Inferior parietal cortex (tissue), 1 donor: ENCODE measurements at regions not wholly inside any gene's neighbourhood (a gene's known extent, or its start where the extent isn't known, plus 50 kb on each side); places are given as distances from the start of the nearest gene placed in this dataset.
"Not testable (repeated sequence)": the region's sequence is repeated elsewhere in the genome, so short reads cannot be mapped to it uniquely, and the experiment has no call there.

ENCODE experiments used
- DNase-seq: peaks from one replicate; pipeline ENCODE4 v3.0.0-alpha.2; 2016; ENCODE audit errors: extremely low spot score

DNA sequence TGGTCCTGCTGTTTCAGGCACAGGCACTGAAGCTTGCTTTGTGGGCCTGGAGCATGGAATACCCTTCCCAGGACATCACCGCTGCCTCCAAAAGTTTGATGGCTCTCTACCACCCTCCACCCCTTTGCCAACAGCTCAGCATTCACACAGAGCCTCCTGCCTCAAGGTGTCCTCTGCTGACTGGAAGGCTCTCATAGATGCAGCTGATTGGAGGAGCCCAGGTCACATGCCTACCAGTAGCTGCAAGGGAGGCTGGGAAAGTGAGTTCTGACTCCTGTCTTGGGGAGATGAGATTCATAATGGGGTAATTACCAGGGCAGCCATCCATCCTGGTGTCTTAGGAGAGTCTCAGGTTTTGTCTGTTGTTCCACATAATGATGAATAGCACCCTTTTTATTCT is 124.8 kb upstream of the GRIK3 start:
- no peak for DNase-seq

DNA sequence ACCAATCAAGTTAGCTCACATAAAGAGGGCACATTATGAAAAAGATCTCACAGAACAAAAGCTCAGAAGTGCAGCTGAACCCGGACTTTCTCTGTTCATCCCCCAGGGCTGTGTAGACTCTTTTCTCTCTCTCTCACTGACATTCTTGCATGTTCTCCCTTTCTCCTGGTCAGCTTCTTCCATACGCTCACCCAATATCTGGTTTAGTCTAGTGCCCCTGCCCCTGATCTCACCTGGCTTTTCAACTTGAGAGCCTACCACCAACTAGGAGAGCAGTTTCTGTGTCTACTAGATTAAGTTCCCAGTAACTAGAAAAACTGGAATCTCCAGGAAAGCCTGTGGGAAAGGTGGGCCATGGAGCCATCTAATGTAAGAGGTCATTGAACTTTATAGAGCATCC is 126.9 kb upstream of the GRIK3 start:
- DNase-seq: no peak

DNA sequence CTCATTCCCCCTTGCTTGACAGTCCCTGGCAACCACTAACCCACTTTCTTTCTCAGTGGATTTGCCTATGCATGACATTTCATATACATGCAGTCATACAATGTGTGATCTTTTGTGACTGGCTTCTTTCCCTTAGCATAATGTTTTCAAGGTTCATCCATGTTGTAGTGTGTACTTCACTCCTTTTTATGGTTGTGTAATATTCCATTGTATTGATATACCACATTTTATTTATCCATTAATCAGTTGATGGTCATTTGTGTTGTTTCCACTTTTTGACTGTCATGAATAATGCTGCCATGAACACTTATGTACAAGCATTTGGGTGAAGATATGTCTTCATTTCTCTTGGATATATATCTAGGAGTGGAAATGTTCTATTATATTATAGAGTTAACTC is 127.7 kb upstream of the GRIK3 start:
- DNase-seq: no peak

DNA sequence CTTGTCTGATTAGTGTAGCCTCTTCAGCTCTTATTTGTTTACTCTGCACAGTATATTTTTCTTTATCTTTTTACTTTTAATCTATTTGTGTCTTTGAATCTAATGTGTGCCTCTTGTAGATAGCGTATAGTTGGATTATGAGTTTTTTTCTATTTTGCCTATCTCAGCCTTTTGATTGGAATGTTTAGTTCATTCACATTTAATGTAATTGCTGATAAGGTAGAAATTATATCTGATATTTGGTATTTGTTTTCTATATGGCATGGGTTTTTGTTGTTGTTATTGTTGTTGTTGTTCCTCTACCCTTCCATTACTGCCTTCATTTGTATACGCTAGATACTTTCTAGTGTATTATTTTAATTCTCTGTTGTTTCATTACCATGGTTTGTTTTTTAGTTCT is 131.7 kb upstream of the GRIK3 start:
- no peak for DNase-seq

DNA sequence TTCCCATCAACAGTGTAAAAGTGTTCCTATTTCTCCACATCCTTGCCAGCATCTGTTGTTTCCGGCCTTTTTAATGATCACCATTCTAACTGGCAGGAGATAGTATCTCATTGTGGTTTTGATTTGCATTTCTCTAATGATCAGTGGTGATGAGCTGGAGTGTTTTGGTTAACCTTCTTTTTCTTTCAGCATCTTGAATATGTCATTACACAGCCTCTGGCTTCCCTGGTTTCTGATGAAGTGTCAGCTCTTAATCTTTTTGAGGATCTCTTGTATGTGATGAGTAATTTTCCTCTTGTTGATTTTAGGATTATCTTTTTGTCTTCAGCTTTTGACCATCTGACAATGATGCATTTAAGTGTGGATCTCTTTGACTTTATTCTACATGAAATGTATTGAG is 133.2 kb upstream of the GRIK3 start:
- DNase-seq: no peak

DNA sequence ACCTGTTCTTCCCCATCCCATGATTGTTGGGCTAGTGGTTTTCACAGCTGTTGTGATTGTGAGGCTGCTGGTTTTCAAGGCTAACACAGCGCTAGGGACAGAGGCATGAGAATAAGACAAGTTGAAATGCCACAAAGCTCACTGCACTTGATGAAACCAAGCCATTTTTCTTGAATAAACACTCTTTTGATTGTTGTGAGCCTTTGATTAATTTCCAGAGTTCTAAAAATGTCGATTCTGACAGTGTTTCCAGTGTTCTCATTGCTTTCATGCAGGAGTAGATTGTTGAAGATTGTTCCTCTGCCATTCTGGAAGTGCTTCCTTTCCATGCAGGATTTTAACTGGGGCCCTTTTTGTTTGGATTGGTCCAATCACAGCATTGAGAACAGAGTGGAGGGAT is 134.9 kb upstream of the GRIK3 start:
- no peak for DNase-seq

DNA sequence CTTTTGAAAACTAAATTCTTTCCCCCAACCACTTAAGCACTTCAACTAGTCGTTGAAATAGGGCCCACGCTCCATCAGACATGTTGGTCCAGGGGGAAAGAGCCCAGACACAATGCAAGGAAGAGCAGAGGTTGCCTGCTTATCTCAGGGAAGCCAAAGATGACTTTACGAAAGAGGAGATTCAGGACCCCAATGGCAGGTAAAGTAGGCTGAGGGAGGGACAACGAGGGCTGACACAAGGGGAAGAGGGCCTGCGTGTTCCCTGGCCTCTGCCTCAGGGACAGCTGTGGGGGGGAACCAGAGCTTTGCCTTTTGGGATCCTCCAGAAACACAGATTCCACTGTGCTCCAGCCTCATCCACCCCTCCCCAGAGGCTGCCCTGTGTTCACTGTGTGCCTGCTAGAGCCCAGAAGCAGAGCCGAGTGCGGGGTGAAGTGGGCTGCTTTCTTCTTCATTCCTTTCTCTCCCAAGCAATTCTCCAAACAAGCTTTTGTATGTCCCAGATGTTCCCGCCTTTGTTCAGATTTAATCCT is 135.5 kb upstream of the GRIK3 start:
- DNase-seq: no peak

DNA sequence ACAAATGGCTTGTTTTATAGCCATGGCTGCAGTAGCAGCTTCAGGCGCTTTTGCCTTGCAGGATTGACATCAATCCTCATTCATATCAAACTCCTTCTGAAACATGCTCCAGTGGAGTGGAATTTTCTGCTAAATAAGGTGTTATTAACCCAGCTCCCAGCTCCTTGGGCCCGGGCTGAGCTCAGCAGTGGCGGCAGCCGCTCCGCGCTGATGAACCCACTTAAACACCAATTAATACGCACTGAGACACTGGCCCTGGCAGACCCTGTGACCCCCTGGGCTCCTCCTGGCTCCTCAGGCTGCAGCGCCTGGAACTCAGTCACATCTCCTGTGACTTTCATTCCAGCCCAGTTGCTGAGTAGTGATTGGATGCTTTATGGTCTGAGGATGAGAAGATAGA is 137.4 kb upstream of the GRIK3 start:
- DNase-seq: no peak

DNA sequence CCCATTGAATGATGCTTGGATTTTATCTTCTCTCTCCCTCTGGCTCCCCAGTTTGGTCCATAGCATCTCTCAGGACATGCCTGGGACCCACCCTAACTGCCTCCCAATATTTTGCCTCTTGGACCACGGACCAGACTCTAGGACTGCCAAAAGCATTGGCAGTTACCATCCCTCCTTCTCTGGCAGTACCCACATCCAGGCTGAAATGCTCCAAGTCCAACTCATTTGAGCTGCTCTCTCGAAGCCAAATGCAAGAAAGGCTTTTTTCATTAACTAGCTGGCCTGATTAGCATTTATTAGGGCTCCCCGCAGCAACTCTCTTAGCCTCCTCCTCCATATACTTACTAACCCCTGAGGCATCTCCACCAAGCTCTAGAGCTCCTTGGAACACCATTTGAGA is 140.0 kb upstream of the GRIK3 start:
- no peak for DNase-seq

DNA sequence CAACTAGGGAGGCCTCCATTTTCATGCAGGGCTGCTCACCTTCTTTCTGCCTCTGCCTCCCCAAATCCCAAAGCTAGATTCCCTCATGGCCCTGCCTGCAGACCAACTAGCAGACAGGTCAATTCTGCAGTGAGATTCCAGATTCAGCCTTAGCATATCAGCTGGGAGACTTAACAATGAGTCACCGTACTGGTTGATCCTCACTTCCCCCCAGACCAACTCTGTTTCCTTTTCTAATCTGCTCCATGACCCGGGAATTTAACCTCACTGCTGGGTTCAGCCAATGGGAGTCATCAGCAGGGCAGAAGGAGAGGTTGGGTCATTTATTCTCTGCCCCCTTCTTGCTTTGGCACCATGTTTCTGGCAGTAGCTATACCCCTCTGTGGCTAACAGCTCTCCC is 140.6 kb upstream of the GRIK3 start:
- no peak for DNase-seq

DNA sequence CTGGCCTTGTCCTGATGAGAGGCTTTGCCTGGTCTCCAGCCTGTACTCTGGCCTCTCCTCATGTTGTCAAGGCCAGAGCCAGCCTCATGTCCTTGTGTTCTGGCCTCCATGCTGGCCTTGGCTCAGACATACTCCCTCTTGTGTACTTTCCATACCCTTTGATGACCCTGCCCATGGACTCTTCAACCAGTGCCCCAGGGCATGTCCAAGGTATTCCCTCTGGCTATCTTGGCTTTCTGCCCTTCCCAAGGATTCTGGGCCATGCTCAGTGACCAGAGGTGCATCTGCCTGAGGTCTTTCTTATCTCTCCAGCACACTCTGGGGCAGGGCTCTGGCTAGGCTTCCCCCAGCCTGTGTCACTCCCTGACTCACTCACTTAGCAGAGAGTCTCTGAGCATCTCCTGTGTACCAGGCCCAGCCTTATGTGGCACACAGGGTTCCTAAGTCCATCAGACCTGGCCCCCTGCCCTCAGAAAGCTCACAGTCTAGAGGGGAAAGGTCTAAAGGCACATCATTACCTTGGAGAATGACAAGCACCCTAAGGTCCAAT is 141.4 kb upstream of the GRIK3 start:
- no peak for DNase-seq

DNA sequence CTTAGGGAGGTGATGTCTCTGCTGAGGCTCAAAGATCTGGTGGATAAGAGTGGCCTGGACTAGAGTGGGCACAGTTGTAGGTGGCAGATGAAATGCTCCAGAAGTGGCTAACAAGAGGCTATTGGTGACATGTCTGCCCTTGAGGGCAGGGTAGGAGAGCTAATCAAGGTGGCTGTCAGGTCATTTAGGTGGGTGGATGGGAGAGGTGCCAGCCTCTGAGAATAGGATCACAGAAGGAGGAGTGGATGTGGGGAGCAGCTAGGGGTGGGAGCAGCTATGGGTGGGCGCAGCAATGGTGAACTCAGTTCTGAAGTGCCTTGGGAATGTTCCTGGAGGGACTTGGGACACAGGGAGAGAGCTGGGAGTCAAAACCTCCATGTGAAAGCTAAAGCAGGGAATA is 142.0 kb upstream of the GRIK3 start:
- no peak for DNase-seq

DNA sequence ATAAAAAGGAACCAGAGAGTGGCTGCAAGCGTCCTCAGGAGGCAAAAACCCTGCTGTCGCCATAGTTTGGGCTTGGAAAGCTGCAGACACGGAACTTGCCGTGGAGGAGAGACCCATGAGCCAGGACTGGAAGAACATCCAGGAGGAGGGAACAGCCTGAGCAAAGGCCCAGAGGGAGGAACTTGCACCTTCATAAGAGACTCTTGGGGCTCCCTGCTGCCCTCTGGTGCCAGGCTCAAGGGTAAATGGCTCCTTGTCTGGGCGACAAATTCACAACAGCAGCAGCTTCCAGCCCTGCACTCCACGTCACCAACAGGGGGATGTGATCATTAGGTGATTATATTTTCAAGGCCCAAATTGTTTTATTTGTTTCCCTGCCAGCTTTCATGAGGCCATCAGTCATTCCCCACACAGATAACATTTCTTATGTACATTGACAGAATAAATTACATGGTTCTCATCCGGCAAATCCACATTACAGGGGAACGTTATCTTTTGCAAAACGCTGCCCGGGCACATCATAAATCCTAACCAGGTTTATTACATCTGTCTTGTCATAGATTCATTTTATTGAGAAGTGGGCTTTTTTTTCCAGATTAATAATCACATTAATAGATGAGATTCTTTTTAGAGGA is 143.0 kb upstream of the GRIK3 start:
- peak; percentile 32 for DNase-seq

DNA sequence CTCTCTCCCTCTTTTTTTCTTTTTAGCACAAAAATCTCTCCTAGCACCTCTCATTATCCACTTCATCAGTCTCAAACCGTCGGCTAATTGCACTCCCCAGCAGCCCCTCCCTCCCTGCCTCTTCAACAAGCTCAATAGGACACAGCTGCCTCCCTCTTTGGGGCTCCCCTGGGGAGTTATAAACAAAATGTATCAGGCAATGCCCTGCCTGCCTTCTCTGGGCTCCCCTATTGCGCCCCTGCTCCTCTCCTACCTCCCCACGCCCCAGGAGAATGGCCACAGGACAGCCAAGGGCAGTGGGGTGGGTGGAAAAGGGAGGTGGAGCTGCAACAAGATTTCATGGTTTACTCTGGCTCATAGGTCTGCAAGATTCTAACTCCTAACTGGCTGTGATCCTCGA is 147.1 kb upstream of the GRIK3 start:
- DNase-seq: no peak

DNA sequence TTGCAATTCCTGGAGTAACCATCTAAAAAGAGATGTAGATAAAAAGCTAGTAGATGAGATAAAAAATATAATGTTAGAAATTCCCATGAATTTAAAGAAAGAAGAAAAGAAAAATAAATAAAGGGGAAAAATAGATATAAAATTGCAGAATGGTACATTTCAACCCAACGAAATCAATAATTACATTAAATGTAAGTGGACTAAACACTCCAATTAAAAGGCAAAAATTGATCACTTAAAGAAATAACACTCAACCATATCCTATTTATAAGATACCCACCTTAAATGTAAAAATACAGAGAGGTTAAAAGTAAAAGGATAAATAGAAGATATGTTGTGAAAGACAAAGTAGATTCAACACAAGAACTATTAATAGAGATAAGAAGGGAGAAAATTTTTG is 150.5 kb upstream of the GRIK3 start:
- DNase-seq: no peak

DNA sequence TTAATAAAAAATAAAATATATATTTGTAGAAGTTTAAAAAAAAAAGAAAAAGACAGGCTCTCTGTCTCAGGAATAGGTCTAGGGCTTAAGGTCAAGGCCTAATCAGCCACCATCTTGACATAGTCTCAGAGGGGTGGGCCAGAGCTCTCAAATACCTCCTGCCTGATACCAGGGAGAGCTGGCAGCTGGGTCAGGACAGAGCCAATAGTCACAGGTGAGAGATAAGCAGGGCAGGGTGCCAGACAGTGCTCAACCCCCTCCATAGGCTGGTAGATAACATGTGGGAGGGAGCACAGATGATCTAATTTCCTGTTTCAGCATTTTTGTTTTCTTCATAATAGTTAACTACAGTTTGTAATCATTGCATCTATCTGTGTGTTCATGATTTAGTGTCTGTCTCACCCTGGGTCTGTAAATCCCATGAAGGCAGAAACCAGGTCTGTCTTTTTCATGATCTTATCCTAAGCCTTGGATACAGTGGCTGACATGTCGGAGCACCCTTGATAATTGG is 152.0 kb upstream of the GRIK3 start:
- DNase-seq: no peak

DNA sequence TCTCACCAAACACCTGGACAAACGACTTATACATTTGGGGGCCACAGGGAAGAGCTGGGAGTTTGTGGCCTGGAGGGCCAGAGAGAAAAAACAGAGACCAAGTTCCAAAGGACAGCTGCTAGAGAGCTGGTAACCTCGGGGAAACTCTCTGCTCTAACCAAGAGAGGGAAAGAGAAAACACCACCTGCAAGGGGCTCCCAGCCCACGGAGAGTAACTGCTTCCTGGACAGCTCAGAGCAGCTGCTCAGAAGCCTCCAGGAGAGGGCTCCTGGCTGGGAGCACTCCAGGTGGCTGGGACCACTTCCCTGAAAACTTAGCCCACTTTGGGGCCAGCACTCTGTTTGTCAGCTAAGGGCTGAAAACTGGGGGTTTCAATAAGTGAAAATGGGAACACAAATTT is 154.8 kb upstream of the GRIK3 start:
- DNase-seq: no peak

DNA sequence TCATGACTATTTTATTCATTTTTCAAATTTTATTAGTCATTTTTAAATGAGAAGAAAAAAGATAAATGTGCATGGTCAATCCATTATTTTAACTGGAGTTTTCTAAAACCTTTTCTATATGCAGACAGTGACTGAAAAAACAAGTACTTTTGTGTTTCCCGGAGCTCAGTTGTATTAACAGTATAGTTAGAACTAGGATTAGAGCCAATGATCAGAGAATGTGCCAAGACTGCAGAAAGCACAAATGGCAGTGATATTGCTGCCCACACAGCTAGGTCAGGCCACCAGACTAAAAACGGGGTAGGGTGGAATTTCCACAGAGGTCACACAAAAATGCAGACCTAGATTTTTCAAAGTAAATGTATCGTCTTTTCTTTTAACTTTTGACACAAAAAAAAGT is 163.1 kb upstream of the GRIK3 start:
- DNase-seq: no peak

DNA sequence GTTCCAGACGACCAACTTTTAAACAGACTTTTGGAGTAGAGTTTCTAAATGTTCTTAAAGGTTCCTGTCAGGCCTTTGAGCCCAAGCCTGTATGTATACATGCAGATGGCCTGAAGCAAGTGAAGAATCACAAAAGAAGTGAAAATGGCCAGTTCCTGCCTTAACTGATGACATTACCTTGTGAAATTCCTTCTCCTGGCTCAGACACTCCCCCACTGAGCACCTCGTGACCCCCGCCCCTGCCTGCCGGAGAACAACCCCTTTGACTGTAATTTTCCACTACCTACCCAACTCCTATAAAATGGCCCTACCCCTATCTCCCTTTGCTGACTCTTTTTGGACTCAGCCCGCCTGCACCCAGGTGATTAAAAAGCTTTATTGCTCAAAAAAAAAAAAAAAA is 180.0 kb upstream of the GRIK3 start:
- DNase-seq: not testable (repeated sequence)

DNA sequence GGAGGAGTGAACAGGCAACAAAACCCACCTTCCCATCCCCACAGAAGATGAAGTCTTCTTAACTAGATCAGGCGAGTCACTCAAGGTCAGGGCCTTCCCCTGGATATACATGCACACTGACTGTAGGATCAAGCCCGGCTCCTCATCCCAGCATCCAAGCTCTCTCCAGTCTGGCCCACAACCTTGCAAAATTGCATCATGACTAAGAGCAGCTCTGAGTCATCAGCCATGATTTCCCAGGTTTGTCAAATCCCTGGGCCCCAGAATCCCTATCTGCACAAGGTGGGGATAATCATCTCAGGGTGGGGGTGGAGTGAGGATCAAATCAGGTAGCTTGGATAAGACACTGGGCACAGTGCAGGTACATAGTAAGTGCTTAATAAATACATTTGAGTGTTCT is 199.3 kb upstream of the GRIK3 start:
- no peak for DNase-seq

DNA sequence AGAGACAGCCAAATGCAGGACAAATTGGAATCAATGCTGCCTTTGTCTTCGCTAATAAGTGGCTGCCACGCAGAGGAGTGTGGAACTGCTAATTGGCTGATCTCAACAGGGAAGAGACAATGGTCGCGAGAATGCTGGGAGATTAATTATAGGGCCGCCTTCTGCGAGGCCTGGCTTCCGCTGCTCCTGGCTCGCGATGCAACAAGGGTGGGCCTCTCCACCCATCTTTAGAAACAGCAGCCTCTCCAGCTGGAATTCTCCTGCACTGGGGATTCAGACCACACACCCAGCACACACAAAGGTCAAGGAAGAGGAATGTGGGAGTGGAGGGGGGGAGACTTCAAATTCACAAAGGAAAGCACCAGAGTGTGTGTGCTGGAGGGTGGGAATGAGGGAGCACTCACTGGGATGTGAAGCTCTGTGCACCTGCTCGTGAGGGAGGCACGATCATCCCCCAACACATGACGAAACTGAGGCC is 200.7 kb upstream of the GRIK3 start:
- DNase-seq: peak; percentile 58

DNA sequence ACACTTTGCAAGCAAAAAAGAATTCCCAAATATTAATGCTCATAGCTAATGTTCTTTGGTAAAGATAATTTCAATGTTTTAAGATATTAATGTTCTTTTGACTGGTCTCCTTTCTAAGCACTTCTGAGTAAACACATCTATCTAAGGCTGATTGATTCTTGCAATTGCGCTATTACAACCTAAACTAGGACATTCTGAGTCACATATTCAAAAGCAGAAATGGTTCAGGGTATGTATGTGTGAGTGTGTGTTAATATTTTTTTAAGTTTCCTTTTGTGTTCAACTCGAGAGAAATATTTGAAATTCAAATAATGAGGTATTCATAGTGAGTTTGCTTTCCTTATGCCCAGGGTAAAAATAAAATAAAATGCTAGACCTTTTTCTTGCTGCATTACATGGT is 203.6 kb upstream of the GRIK3 start:
- no peak for DNase-seq

DNA sequence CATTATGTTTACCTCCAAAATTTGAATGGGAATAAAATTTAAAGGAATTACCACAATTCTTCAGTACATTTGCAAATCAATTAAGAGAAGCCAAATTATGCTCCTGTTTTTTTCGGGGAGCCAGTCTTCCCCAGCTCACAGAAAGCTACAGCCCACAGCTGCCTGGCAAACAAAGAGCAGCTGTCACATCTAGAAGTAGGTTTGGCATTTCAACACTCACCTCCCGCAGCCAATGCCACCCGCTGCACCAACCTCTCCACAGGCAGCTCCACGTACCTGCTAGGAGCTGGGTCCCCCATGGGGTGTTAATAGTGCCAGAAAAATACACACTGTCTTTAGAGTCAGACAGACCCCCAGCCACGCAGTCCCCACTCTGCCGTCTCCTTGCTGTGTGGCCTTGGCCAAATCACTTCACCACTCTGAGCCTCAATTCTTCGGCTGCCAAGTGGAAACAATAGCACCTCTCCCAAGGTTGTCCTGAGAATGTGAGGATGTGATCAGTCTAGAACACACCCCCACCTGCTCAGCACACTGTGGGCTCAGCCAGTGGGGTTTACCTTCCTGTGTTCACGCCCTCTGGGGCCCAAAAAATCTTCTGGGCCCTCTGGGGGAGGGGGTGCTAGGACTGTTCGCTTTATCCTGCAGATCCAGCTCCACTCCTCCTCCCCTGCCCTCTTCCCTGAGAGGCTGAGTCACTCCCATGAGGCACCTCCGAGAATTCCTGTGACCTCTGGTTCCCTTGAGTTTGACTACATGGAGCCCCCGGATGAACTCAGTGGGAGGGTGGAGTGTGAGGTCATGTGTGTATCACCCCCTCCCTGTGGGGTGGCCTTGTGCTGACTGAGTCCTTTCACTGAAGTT is 204.3 kb upstream of the GRIK3 start:
- DNase-seq: no peak
